Activated CD4-positive, CD25-positive, alpha-beta regulatory T cell (primary cell): ENCODE measurements at regions not wholly inside any gene's neighbourhood (a gene's known extent, or its start where the extent isn't known, plus 50 kb on each side); places are given as distances from the start of the nearest gene placed in this dataset.
"Not testable (repeated sequence)": the region's sequence is repeated elsewhere in the genome, so short reads cannot be mapped to it uniquely, and the experiment has no call there.

Source experiments
- DNase-seq, 4 experiments: peaks; one replicate each; lab custom pipeline; 2025; lab: John Stamatoyannopoulos, UW

DNA sequence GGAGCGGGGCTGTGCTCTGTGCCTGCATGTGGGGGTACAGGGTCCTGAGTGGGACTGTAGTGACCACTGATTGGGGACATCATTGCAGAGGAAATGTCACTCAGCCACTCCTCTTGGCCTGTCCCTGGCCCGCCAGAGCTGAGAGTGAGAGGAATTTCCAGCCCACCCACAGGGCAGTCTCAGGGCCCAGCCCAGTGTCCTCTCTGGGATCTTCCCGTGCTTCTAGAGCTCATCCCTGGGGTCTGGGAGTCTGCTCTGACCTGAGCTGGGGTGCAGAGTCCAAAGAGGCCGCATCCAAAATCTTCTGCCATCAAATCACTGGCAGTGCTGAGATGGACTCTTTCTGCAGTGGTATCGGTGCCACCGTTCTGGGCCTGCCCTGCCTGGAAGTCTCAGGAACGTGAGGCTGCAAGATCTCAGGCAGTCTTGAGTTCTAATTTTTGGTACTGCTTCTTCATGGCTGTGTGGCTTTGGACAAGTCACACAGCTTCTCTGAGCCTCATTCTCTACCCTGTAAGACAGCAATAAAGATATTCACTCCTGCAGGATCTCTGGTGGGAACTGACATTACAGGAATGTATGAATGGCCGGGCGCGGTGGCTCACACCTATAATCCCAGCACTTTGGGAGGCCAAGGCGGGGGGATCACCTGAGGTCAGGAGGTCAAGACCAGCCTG lies 100.8 kb upstream of the TARDBP start:
- DNase-seq: no peak

DNA sequence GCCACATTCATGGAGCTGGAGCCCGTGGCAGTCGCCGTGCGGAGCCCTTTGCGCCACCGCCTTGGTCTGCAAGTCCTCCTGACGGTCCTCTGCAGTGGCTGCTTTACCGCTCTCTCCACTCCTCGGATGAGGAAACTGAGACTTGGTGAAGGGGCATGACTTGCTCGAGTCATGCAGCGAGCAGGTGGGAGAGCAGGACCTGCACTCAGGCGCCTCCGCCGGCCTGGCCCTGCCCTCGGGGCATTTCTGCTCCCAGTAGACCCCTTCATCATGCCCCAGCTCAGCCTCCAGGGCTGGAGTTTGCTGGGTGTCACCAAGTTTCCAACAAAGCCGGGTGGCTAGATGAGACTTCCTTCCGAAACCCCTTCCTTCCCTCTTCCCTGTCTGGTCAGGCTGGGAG lies 100.0 kb upstream of the TARDBP start:
- no peak for DNase-seq

DNA sequence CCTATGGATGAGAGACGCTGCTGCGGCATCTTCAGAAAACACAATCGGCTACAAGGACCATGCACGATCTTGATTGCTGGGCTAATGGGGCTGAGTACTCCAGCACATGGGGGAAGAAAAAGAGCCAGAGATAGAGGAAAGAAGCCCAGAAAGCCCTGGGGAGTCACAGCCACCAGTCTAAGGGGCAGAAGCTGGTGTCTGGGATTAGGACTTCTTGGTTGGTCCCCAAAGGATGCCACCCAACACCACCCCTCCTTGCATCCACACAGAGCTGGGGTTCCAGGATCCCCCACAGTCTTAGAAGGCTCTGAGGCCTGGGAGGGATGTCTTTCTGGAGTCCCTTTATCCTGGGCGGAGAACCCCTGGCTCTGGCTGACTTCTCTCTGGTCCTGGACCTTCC lies 98.4 kb upstream of the TARDBP start:
- DNase-seq: no peak

GRCh38 chr1:10915594-10915993 lies 96.9 kb upstream of the TARDBP start:
- no peak for DNase-seq

DNA sequence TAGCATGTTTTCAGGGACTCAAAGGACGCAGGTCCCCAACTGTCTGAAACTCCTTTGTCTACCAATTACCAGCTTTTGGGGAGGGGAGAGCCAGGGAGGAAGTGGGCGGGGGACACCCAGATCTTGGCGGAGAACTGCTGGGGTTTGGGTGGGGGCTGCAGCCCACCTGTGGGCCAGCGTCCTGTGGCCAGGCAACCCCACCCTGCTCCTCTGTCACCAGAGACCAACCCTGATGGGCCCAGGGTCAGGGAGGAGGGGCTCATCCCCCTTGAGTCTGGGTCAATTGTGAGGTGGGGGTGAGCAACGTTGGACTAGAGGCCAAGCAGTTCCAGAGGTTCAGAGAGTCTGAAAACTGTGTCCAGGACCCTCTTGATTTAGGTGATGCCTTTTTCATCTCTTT lies 96.1 kb upstream of the TARDBP start:
- DNase-seq: no peak

DNA sequence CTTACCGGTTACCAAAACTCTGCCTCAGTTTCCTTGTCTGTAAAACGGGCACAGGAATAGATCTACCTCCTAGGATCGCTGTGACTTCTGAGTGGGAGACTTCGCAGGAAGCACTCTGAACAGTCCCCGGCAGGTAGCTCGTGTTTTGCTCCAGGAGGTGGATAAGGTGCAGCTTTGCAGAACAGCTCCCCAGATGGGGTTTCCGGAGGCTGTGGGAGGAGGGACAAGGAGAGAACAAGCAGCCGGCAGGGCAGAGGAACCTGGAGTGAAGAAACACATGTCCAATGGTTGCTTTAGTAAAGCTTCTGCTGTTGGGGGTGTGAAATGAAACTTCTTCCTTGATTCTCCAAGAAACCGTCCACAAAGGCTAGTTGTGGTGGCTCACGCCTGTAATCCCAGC lies 95.5 kb upstream of the TARDBP start:
- no peak for DNase-seq

GRCh38 chr1:10917513-10918454 lies 94.7 kb upstream of the TARDBP start:
- no peak for DNase-seq

GRCh38 chr1:10918531-10918930 lies 93.9 kb upstream of the TARDBP start:
- no peak for DNase-seq

DNA sequence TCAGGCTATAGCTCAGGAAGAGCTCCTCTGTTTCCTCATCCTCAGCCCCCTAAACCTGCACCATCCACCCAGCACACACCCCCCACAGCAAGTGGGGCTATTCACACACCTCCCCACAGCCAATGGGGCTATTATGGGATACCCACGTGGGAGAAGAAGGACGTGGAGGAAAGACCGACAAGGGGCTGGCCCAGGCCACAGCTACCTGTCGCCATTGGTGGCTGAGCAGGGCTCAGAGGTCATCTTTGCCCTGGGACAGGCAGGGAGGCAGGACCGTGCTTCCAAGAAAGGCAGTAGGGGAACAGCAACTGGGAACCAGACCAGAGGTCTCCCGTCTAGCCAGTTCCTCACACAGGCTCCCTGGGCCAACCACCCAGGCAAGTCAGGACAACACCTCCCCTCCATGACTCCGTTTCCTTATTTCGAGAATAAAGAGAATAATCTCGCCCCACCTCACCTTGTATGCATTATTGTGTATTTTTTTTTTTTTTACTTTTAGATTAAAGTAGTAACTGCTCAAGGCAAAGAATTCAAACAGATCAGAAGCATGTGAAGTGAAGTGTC lies 92.3 kb upstream of the TARDBP start:
- no peak for DNase-seq

DNA sequence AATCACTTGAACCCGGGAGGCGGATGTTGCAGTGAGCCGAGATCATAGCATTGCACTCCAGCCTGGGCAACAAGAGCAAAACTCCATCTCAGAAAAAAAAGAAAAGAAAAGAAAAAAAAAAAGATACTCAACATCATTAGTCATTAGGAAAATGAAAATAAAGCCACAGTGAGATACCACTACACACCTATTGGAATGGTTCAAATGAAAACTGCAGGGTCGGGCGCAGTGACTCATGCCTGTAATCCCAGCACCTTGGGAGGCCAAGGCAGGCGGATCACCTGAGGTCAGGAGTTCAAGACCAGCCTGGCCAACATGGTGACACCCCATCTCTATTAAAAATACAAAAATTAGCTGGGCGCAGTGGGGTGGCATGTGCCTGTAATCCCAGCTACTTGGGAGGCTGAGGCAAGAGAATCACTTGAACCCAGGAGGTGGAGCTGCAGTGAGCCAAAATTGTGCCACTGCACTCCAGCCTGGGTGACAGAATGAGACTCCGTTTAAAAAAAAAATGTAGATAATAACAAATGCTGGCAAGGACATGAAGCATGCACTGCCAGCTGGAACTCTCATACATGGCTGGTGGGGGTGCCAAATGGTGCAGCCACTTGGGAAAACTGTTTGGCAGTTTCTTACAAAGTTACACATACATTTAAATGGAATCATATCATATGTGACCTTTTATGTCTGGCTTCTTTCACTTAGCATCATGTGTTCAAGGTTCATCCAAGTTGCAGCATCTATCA lies 90.0 kb upstream of the TARDBP start:
- not testable (repeated sequence) for DNase-seq

- no peak for DNase-seq
These were observed 88.4 kb upstream of the TARDBP start for GRCh38 chr1:10924030-10924429.

- no peak for DNase-seq
These were observed 83.8 kb upstream of the TARDBP start for GRCh38 chr1:10928654-10929053.

DNA sequence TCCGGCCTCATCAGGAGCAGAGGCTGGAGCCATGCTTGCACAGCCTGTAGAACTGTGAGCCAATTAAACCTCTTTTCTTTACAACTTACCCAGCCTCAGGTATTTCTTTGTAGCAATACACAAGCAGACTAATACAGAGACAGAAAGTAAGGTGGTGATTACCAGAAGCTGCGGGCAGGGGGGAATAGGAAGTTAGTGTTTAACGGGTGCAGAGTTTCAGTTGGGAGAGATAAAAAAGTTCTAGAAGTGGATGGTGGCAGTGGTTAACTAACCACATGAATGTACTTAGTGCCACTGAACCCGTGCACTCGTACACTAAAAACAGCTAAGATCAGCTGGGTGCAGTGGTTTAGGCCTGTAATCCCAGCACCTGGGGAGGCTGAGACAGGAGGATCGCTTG lies 80.4 kb upstream of the TARDBP start:
- DNase-seq: no peak

- DNase-seq: no peak
These were observed 78.2 kb upstream of the TARDBP start for GRCh38 chr1:10934150-10934818.

- no peak for DNase-seq
These were observed 77.2 kb upstream of the TARDBP start for GRCh38 chr1:10935246-10935645.

- DNase-seq: no peak
These were observed 76.7 kb upstream of the TARDBP start for GRCh38 chr1:10935724-10936123.

GRCh38 chr1:10936998-10937901 lies 75.2 kb upstream of the TARDBP start:
- no peak for DNase-seq

GRCh38 chr1:10938741-10939417 lies 73.6 kb upstream of the TARDBP start:
- DNase-seq: no peak

GRCh38 chr1:10939654-10940450 lies 72.6 kb upstream of the TARDBP start:
- peak in 1 of 4 experiments; percentile 10 for DNase-seq
